Thoracic aorta (tissue), 2 donors: ENCODE measurements at regions not wholly inside any gene's neighbourhood (a gene's known extent, or its start where the extent isn't known, plus 50 kb on each side); places are given as distances from the start of the nearest gene placed in this dataset.

Experiments
- ATAC-seq: fragments of 150-250 bp; one replicate; pipeline ENCODE4 v1.8.0; 2017; ENCODE audit warnings: low read depth; ENCODE audit not compliant: insufficient number of reproducible peaks, low FRiP score
- DNase-seq: peaks from one replicate; pipeline ENCODE4 v3.0.0-alpha.2; 2020; ENCODE audit warnings: low spot score
- H3K27ac ChIP-seq, 2 donors: fragments of 200-600 bp; sonication (generic); 1 replicate in 1 of 2; 2 replicates in 1 of 2; pipeline ENCODE4 v1.5.1; 2016; ENCODE audit warnings: mild to moderate bottlenecking in 2 of 2, moderate library complexity in 2 of 2
- H3K27me3 ChIP-seq: fragments of 200-600 bp; sonication (generic); replicated peaks from 2 replicates; pipeline ENCODE4 v1.6.0; 2016; ENCODE audit warnings: mild to moderate bottlenecking; ENCODE audit not compliant: insufficient read depth
- H3K36me3 ChIP-seq: fragments of 200-600 bp; sonication (generic); one replicate; pipeline ENCODE4 v1.5.1; 2016
- H3K4me1 ChIP-seq, 2 donors: fragments of 200-600 bp; sonication (generic); 1 replicate in 1 of 2; 2 replicates in 1 of 2; pipeline versions ENCODE4 v1.5.1 to v1.6.0; 2016; ENCODE audit warnings: low read depth in 2 of 2, mild to moderate bottlenecking in 1 of 2; ENCODE audit not compliant: control insufficient read depth in 1 of 2
- H3K4me3 ChIP-seq: fragments of 200-600 bp; sonication (generic); 2 replicates; pipeline ENCODE4 v1.5.1; 2016; ENCODE audit warnings: mild to moderate bottlenecking
- H3K9me3 ChIP-seq: fragments of 200-600 bp; sonication (generic); 2 replicates; pipeline ENCODE4 v1.5.1; 2016
- CTCF ChIP-seq: fragments of 200-600 bp; sonication (generic); IDR thresholded peaks from one replicate; pipeline ENCODE4 v1.5.1; 2019; ENCODE audit warnings: antibody characterized with exemption

DNA sequence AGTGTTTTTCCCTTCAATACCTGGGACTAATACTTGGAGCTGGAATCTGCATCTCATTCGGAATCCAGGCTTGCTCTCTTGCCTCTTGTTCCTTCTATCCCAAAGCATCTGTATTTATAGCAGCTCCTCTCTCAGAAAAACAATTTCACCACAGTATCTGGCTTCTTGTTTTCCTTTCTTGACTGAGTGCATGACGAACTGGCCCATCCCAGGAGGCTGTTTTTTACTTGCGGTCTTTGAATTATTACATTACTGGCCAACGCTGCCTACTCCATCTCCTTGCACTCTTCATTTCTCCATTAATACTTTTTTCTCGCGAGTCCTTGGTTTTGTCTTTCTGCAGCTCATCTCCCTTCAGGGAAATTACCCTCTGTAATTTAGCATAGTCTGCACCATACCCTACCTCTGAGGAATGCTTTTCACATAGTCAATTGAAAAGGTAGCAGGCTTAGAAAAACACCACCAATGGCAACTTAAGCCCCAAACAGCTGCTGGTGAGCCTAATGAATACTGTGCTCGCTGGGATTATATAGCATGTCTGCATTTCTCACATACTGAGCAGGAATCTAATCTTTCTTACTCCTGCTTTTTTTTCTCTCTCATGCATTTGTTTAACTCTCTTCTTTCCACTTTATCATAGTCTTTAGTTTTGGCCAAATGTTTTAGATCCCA, 277.4 kb upstream of the SESN3 start:
- no peak for TF ChIP-seq CTCF
- DNase-seq (no peak), ATAC-seq (no peak)
- H3K9me3 ChIP-seq, result no peaks in the 10 kb centered on the region
- H3K27ac ChIP-seq, result no peak overlapping the region
- no peaks in the 10 kb centered on the region for H3K4me1 ChIP-seq
- H3K4me3 ChIP-seq, result no peak overlapping the region
- no peaks in the 10 kb centered on the region for H3K36me3 ChIP-seq
- no peaks in the 10 kb centered on the region for H3K27me3 ChIP-seq

DNA sequence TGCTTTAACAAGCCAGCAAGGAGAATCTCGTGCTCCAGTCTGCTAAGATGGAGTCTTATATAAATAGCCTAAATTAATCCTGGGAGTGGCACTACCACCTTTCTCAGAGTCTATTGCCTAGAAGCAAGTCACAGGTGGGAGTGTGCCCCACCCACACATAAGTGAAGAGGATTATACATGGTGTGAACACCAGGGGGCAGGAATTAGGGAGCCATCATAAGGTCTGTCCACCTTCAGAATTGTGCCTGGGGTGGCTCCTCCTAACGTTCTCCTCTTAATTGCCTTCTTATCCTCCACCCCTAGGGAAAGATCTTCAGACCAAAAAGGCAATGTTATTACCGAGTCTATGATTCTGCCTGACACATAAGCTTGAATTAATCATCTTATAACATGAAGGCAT, 276.8 kb upstream of the SESN3 start:
- no peaks in the 10 kb centered on the region for H3K4me1 ChIP-seq
- DNase-seq, result no peak
- TF ChIP-seq CTCF, result no peak
- no peaks in the 10 kb centered on the region for H3K9me3 ChIP-seq
- H3K4me3 ChIP-seq, result no peak overlapping the region
- no peak for ATAC-seq
- no peaks in the 10 kb centered on the region for H3K27me3 ChIP-seq
- H3K36me3 ChIP-seq, result no peaks in the 10 kb centered on the region
- H3K27ac ChIP-seq, result no peak overlapping the region

DNA sequence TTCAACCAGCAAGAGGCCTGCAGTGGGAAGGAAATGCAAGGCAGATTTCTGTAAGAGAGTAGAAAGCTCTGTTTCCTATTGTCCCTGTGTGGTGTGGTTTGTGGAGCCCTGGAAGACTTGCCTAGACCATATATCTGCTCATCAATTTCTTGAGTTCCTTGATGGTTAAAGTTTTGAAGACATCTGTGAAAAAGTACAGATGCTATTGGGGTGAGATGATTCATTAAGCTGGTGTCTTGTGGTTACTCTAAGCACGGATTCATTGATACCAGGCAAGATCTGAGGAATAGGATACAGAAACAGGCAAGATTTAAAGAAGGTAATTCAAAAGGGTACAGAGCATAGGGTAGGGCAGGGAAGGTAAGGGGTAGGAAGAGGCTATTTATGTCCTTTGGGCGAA, 275.8 kb upstream of the SESN3 start:
- no peak for ATAC-seq
- no peak for DNase-seq
- H3K36me3 ChIP-seq, result no peaks in the 10 kb centered on the region
- H3K4me1 ChIP-seq, result no peaks in the 10 kb centered on the region
- no peaks in the 10 kb centered on the region for H3K9me3 ChIP-seq
- no peaks in the 10 kb centered on the region for H3K27me3 ChIP-seq
- no peak for TF ChIP-seq CTCF
- H3K4me3 ChIP-seq, result no peak overlapping the region
- no peak overlapping the region for H3K27ac ChIP-seq

GRCh38 chr11:95505927-95506426, 275.0 kb upstream of the SESN3 start:
- Histone ChIP-seq H3K9me3 (no peaks in the 10 kb centered on the region), H3K36me3 (no peaks in the 10 kb centered on the region), H3K4me1 (no peaks in the 10 kb centered on the region), H3K4me3 (no peak overlapping the region), H3K27ac (no peak overlapping the region), H3K27me3 (no peaks in the 10 kb centered on the region)
- no peak for TF ChIP-seq CTCF
- no peak for ATAC-seq
- DNase-seq, result no peak

GRCh38 chr11:95503047-95503446, 272.0 kb upstream of the SESN3 start:
- Histone ChIP-seq H3K9me3 (no peaks in the 10 kb centered on the region), H3K27ac (no peak overlapping the region), H3K36me3 (no peaks in the 10 kb centered on the region), H3K27me3 (no peaks in the 10 kb centered on the region), H3K4me1 (no peaks in the 10 kb centered on the region), H3K4me3 (no peak overlapping the region)
- no peak for TF ChIP-seq CTCF
- ATAC-seq (no peak), DNase-seq (no peak)
